H1 (cell line): ENCODE measurements at regions not wholly inside any gene's neighbourhood (a gene's known extent, or its start where the extent isn't known, plus 50 kb on each side); places are given as distances from the start of the nearest gene placed in this dataset. TPM values are rescaled to one million over a fixed set of nuclear protein-coding genes. Genes with fewer than 3 reads are reported as not detected.

Source experiments
- small RNA-seq: library from polyadenylated mRNA; stranded (forward); fragments of <200 nt; extraction: miRNeasy Mini kit (QIAGEN cat#:217004); gene quantifications from one replicate; pipeline ENCODE3, GENCODE V24; 2013; ENCODE audit not compliant: insufficient read depth

Small RNA genes lying in the stretch of these regions (small RNA-seq; reads per million reads assigned to genes)
- not detected for gene RNA5SP20
